Transverse colon (tissue), 4 donors: ENCODE measurements at regions not wholly inside any gene's neighbourhood (a gene's known extent, or its start where the extent isn't known, plus 50 kb on each side); places are given as distances from the start of the nearest gene placed in this dataset.

Source experiments
- DNase-seq: peaks from one replicate; pipeline ENCODE4 v3.0.0-alpha.2; 2019
- H3K27ac ChIP-seq, 4 donors: fragments of 200-600 bp; sonication (generic); 2 replicates each; pipeline ENCODE4 v1.5.1; 2016 to 2018; ENCODE audit warnings: inconsistent platforms in 4 of 4
- H3K27me3 ChIP-seq: fragments of 200-600 bp; sonication (generic); 2 replicates; pipeline ENCODE4 v1.5.1; 2017; ENCODE audit warnings: inconsistent platforms
- H3K36me3 ChIP-seq, 4 donors: fragments of 200-600 bp; sonication (generic); 2 replicates each; pipeline ENCODE4 v1.5.1; 2017 to 2019; ENCODE audit warnings: inconsistent platforms in 4 of 4
- H3K4me1 ChIP-seq, 4 donors: fragments of 200-600 bp; sonication (generic); 2 replicates each; pipeline ENCODE4 v1.5.1; 2017 to 2020; ENCODE audit warnings: inconsistent platforms in 4 of 4
- H3K4me3 ChIP-seq, 4 donors: fragments of 200-600 bp; sonication (generic); 1 replicate in 1 of 4; 2 replicates in 3 of 4; pipeline versions ENCODE4 v1.5.1 to v1.6.1; 2017 to 2019; ENCODE audit warnings: inconsistent platforms in 4 of 4
- H3K9me3 ChIP-seq, 2 donors: fragments of 200-600 bp; sonication (generic); 2 replicates each; pipeline ENCODE4 v1.5.1; 2017 to 2019; ENCODE audit warnings: inconsistent platforms in 2 of 2
- CTCF ChIP-seq, 5 experiments: fragments of 200-600 bp in 3 of 5; fragments of 450-650 bp in 2 of 5; sonication (generic) in 3 of 5; IDR thresholded peaks; 1 replicate in 2 of 5; 2 replicates in 3 of 5; pipeline ENCODE4 v1.5.1; 2016 to 2017; ENCODE audit warnings: antibody characterized with exemption in 5 of 5, inconsistent platforms in 3 of 5, mild to moderate bottlenecking in 2 of 5, moderate library complexity in 1 of 5
- EP300 ChIP-seq: sonication (generic); formaldehyde crosslinking; IDR thresholded peaks from one replicate; pipeline ENCODE4 v1.6.1; 2017; ENCODE audit warnings: antibody characterized with exemption, low read depth
- POLR2A ChIP-seq: fragments of 450-650 bp; IDR thresholded peaks from one replicate; pipeline ENCODE4 v1.6.1; 2016; ENCODE audit warnings: antibody characterized with exemption, mild to moderate bottlenecking, moderate library complexity
- POLR2AphosphoS5 ChIP-seq, 3 donors: sonication (generic); formaldehyde crosslinking; IDR thresholded peaks; one replicate each; pipeline ENCODE4 v1.6.1; 2016; ENCODE audit warnings: antibody characterized with exemption in 3 of 3
- WGBS, 2 donors: methylation state at CpG; one replicate each; pipeline ENCODE4 v1.1.5; 2018; ENCODE audit warnings: low coverage in 1 of 2; 5-methylcytosine and 5-hydroxymethylcytosine counted together
- in situ Hi-C, 4 donors: fragments of 200-750 bp; cut with MboI; loops; one replicate each; pipeline versions ENCODE4 v1.15.0 to v1.15.1; 2017; ENCODE audit warnings: low sequenced_read_pairs in 3 of 4, low pct_ligation_motif_present in 1 of 4, low pct_unique_long_range_greater_than_20kb in 1 of 4
- intact Hi-C: fragments of 100-400 bp; cut with DNase I; formaldehyde crosslinking; loops from one replicate; pipeline ENCODE4 v1.15.1; 2023; ENCODE audit warnings: low total_unique reads

DNA sequence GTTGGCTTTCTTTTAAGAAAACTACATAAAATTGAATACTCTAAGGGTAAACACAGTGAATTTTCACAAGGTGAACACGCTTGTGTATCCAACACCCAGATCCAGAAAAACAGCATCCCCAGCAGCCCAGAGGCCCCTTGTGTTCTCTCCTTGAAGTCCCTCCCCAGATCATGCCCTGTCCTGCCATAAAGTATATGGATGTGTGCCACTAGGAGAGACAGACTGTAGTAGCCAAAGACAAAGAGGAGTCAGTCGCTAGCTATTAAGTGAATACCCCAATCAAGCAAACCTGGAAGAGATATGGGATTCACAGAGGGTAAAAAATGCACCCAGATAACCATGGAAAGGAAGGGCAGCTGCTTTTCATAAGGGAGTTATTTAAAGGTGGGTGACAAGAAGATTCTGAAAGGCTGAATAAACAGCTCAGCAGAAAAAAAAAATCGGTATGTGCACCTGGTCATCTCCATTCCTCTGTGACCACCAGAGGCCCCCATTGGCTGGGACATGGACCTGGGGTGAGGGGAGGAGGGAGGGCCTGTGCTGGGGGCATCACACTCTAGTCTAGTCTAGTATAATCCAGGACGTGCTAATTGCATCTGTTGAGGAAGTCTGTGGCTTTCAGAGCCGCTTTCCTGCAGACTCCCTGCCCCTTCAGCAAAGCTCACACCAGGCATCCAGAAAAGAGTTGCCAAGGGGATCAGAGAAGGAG, 167.3 kb upstream of the NDN start:
- no peak for DNase-seq
- no peaks in the 10 kb centered on the region for H3K4me1 ChIP-seq
- in situ Hi-C loops = loop anchor here in 3 of 4 donors (10.0 to 25.0 kb wide), 2 partner anchors 210 to 217 kb away; partner anchors contain the start of gene MAGEL2 (in 3 of the 3)
- peaks cover 4% of the 10 kb centered on the region for H3K27me3 ChIP-seq
- H3K36me3 ChIP-seq = no peaks in the 10 kb centered on the region
- WGBS, 2 donors = 35 to 60% methylated on average over 2 to 5 of the region's 5 CpGs
- no peak overlapping the region for H3K4me3 ChIP-seq
- H3K27ac ChIP-seq = no peak overlapping the region
- TF ChIP-seq CTCF (IDR thresholded peaks at IDR 0.05) = no peak
- TF ChIP-seq POLR2A = no peak
- TF ChIP-seq EP300 = no peak
- TF ChIP-seq POLR2AphosphoS5 (IDR thresholded peaks at IDR 0.05) = no peak
- intact Hi-C loops = no loop called here
- no peaks in the 10 kb centered on the region for H3K9me3 ChIP-seq

DNA sequence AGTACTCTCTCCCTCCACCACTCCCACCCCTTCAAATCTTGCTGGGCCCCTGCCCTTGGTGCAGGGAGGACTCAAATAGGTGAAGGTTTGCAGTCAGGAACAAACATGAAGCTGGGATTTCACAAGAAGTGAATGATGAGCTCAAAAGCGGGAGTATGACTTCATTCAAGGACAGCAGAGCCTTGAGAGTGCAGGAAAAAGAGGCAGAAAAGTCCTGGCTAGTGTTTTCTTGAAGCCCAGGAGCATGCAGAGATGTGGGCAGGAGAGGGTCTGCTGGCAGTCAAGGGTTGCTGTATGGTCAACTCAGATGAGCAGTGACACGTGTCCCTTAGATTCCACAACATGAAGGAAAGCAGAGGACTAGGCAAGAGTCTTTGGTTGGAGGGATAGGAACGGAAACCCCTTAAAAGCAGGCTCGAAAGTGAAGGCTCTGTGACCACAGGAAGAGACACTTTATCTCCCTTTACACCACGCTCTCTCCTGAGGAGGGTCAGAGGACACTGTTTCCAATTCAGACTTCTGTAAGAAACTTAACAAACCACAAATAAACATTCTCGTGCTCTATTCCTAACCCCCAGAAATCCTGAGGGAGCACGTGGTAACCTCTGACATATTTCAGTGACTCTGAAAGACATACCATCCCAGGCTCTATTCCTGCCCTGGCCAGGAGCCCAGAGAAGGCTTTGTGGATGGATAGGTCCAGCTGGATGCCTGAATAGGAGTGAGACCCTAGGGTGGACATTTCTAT, 168.0 kb upstream of the NDN start:
- WGBS, 2 donors = 35 to 43% methylated on average over 5 to 7 of the region's 7 CpGs
- in situ Hi-C loops (loop anchor here in 3 of 4 donors (10.0 to 25.0 kb wide), 2 partner anchors 210 to 218 kb away; partner anchors contain the start of gene MAGEL2 (in 3 of the 3)), intact Hi-C loops (no loop called here)
- no peak for TF ChIP-seq POLR2A
- TF ChIP-seq POLR2AphosphoS5 (IDR thresholded peaks at IDR 0.05) = no peak
- no peak for TF ChIP-seq EP300
- TF ChIP-seq CTCF (IDR thresholded peaks at IDR 0.05) = no peak
- H3K9me3 ChIP-seq = no peaks in the 10 kb centered on the region
- no peak overlapping the region for H3K27ac ChIP-seq
- H3K4me1 ChIP-seq = no peaks in the 10 kb centered on the region
- H3K27me3 ChIP-seq = peaks cover 4% of the 10 kb centered on the region
- H3K36me3 ChIP-seq = no peaks in the 10 kb centered on the region
- no peak overlapping the region for H3K4me3 ChIP-seq
- DNase-seq = no peak

- in situ Hi-C loops = loop anchor here in 3 of 4 donors (10.0 to 25.0 kb wide), 2 partner anchors 211 to 219 kb away; partner anchors contain the start of gene MAGEL2 (in 3 of the 3)
- Histone ChIP-seq H3K4me1 (no peaks in the 10 kb centered on the region), H3K36me3 (no peaks in the 10 kb centered on the region), H3K27ac (no peak overlapping the region), H3K4me3 (no peak overlapping the region), H3K27me3 (peaks cover 4% of the 10 kb centered on the region), H3K9me3 (no peaks in the 10 kb centered on the region)
- TF ChIP-seq POLR2A (no peak), EP300 (no peak), CTCF (IDR thresholded peaks at IDR 0.05) (no peak), POLR2AphosphoS5 (IDR thresholded peaks at IDR 0.05) (no peak)
- intact Hi-C loops = no loop called here
- no peak for DNase-seq
- 39 to 58% methylated on average over 4 of the region's 4 CpGs for WGBS, 2 donors
These were observed 168.8 kb upstream of the NDN start for GRCh38 chr15:23855947-23856346.

DNA sequence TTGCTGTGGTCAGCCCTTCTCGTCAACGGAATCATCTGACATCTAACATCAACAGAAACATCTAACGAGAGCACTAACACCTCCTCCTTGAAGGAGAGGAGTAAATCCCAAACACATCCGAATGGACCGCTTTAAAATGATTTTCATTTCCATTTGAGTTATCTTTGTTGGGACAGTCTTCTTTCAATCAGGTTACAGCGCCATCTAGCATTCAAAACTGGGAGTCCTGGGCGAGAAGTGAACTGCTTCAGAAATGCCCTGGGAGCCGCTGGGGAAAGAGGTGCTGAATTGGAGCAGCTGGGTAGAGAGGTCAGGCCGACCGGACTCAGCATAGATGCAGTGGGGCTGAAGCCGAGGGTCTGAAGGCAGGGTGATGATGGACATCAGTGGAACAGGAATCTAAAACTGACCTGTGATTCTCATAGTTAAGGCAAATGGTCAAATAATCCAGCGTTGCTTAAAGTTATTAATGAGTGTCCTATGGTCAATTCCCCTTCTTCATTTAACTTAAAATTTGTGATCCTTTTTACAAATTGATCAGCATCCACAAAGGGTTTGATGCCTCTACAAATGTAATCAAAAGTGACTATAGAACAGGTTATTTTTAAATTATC, 170.0 kb upstream of the NDN start:
- 19 to 33% methylated on average over 12 of the region's 12 CpGs for WGBS, 2 donors
- Histone ChIP-seq H3K27ac (no peak overlapping the region), H3K4me3 (no peak overlapping the region), H3K36me3 (no peaks in the 10 kb centered on the region), H3K9me3 (no peaks in the 10 kb centered on the region), H3K27me3 (peaks cover 4% of the 10 kb centered on the region), H3K4me1 (no peaks in the 10 kb centered on the region)
- intact Hi-C loops = no loop called here
- DNase-seq = peak; percentile 50
- in situ Hi-C loops = loop anchor here in 3 of 4 donors (10.0 to 25.0 kb wide), 2 partner anchors 212 to 220 kb away; partner anchors contain the start of gene MAGEL2 (in 3 of the 3)
- no peak for TF ChIP-seq EP300
- no peak for TF ChIP-seq POLR2AphosphoS5 (IDR thresholded peaks at IDR 0.05)
- TF ChIP-seq CTCF (IDR thresholded peaks at IDR 0.05) = peak; percentile 23 to 47 (median 36)
- TF ChIP-seq POLR2A = no peak
